Rectal smooth muscle tissue (tissue), 1 donor: ENCODE measurements at regions not wholly inside any gene's neighbourhood (a gene's known extent, or its start where the extent isn't known, plus 50 kb on each side); places are given as distances from the start of the nearest gene placed in this dataset.

Experiments used
- H3K27ac ChIP-seq: one replicate; pipeline ENCODE4 v1.7.0; 2013; ENCODE audit warnings: low read depth, low read length, inconsistent platforms
- H3K27me3 ChIP-seq: one replicate; pipeline ENCODE4 v1.7.0; 2013; ENCODE audit warnings: low read length; ENCODE audit not compliant: control insufficient read depth, insufficient read depth
- H3K36me3 ChIP-seq: one replicate; pipeline ENCODE4 v1.7.0; 2013; ENCODE audit warnings: low read length; ENCODE audit not compliant: control insufficient read depth, insufficient read depth
- H3K4me1 ChIP-seq: one replicate; pipeline ENCODE4 v1.7.0; 2013; ENCODE audit warnings: low read length; ENCODE audit not compliant: control insufficient read depth, insufficient read depth
- H3K4me3 ChIP-seq: one replicate; pipeline ENCODE4 v1.7.0; 2013; ENCODE audit warnings: low read length
- H3K9ac ChIP-seq: one replicate; pipeline ENCODE4 v1.7.0; 2013; ENCODE audit warnings: low read length

GRCh38 chr5:39970117-39970798, 545.5 kb upstream of the DAB2 start:
- no peak overlapping the region for H3K4me3 ChIP-seq
- no peaks in the 10 kb centered on the region for H3K27me3 ChIP-seq
- H3K9ac ChIP-seq = no peak overlapping the region
- no peaks in the 10 kb centered on the region for H3K36me3 ChIP-seq
- H3K4me1 ChIP-seq = no peaks in the 10 kb centered on the region
- no peak overlapping the region for H3K27ac ChIP-seq

GRCh38 chr5:39968381-39968780, 543.6 kb upstream of the DAB2 start:
- H3K4me1 ChIP-seq = no peaks in the 10 kb centered on the region
- no peak overlapping the region for H3K27ac ChIP-seq
- no peaks in the 10 kb centered on the region for H3K36me3 ChIP-seq
- H3K9ac ChIP-seq = no peak overlapping the region
- no peaks in the 10 kb centered on the region for H3K27me3 ChIP-seq
- H3K4me3 ChIP-seq = no peak overlapping the region

GRCh38 chr5:39955156-39955555, 530.4 kb upstream of the DAB2 start:
- Histone ChIP-seq H3K36me3 (no peaks in the 10 kb centered on the region), H3K27me3 (no peaks in the 10 kb centered on the region), H3K27ac (no peak overlapping the region), H3K9ac (no peak overlapping the region), H3K4me1 (no peaks in the 10 kb centered on the region), H3K4me3 (no peak overlapping the region)

GRCh38 chr5:39951070-39951469, 526.3 kb upstream of the DAB2 start:
- Histone ChIP-seq H3K4me3 (no peak overlapping the region), H3K4me1 (no peaks in the 10 kb centered on the region), H3K27me3 (no peaks in the 10 kb centered on the region), H3K9ac (no peak overlapping the region), H3K27ac (no peak overlapping the region), H3K36me3 (no peaks in the 10 kb centered on the region)

- no peaks in the 10 kb centered on the region for H3K4me1 ChIP-seq
- H3K9ac ChIP-seq = no peak overlapping the region
- no peaks in the 10 kb centered on the region for H3K27me3 ChIP-seq
- H3K4me3 ChIP-seq = no peak overlapping the region
- no peak overlapping the region for H3K27ac ChIP-seq
- H3K36me3 ChIP-seq = no peaks in the 10 kb centered on the region
Observed at GRCh38 chr5:39948867-39949468, 524.2 kb upstream of the DAB2 start.

GRCh38 chr5:39948341-39948740, 523.6 kb upstream of the DAB2 start:
- Histone ChIP-seq H3K9ac (no peak overlapping the region), H3K4me1 (no peaks in the 10 kb centered on the region), H3K27ac (no peak overlapping the region), H3K4me3 (no peak overlapping the region), H3K27me3 (no peaks in the 10 kb centered on the region), H3K36me3 (no peaks in the 10 kb centered on the region)

- H3K27ac ChIP-seq = no peak overlapping the region
- H3K36me3 ChIP-seq = no peaks in the 10 kb centered on the region
- no peaks in the 10 kb centered on the region for H3K27me3 ChIP-seq
- no peaks in the 10 kb centered on the region for H3K4me1 ChIP-seq
- no peak overlapping the region for H3K4me3 ChIP-seq
- H3K9ac ChIP-seq = no peak overlapping the region
Observed at GRCh38 chr5:39947657-39948056, 522.9 kb upstream of the DAB2 start.

GRCh38 chr5:39946356-39947045, 521.7 kb upstream of the DAB2 start:
- no peak overlapping the region for H3K27ac ChIP-seq

GRCh38 chr5:39945870-39946269, 521.1 kb upstream of the DAB2 start:
- Histone ChIP-seq H3K36me3 (no peaks in the 10 kb centered on the region), H3K9ac (no peak overlapping the region), H3K4me1 (no peaks in the 10 kb centered on the region), H3K27ac (no peak overlapping the region), H3K27me3 (no peaks in the 10 kb centered on the region), H3K4me3 (no peak overlapping the region)

More at GRCh38 chr5:39946356-39947045, 521.7 kb upstream of the DAB2 start:
- Histone ChIP-seq H3K27me3 (no peaks in the 10 kb centered on the region), H3K4me1 (no peaks in the 10 kb centered on the region), H3K4me3 (no peak overlapping the region), H3K9ac (no peak overlapping the region), H3K36me3 (no peaks in the 10 kb centered on the region)

GRCh38 chr5:39943811-39944210, 519.0 kb upstream of the DAB2 start:
- Histone ChIP-seq H3K9ac (no peak overlapping the region), H3K4me3 (no peak overlapping the region), H3K27ac (no peak overlapping the region), H3K27me3 (no peaks in the 10 kb centered on the region), H3K4me1 (no peaks in the 10 kb centered on the region), H3K36me3 (no peaks in the 10 kb centered on the region)

GRCh38 chr5:39942606-39943005, 517.8 kb upstream of the DAB2 start:
- no peaks in the 10 kb centered on the region for H3K36me3 ChIP-seq
- no peaks in the 10 kb centered on the region for H3K4me1 ChIP-seq
- no peak overlapping the region for H3K4me3 ChIP-seq
- no peak overlapping the region for H3K27ac ChIP-seq
- no peaks in the 10 kb centered on the region for H3K27me3 ChIP-seq
- H3K9ac ChIP-seq = no peak overlapping the region

GRCh38 chr5:39941416-39941815, 516.6 kb upstream of the DAB2 start:
- no peak overlapping the region for H3K9ac ChIP-seq
- H3K36me3 ChIP-seq = no peaks in the 10 kb centered on the region

GRCh38 chr5:39934830-39935229, 510.1 kb upstream of the DAB2 start:
- no peaks in the 10 kb centered on the region for H3K36me3 ChIP-seq
- H3K27me3 ChIP-seq = no peaks in the 10 kb centered on the region
- no peaks in the 10 kb centered on the region for H3K4me1 ChIP-seq
- no peak overlapping the region for H3K9ac ChIP-seq
- no peak overlapping the region for H3K4me3 ChIP-seq
- no peak overlapping the region for H3K27ac ChIP-seq

More at GRCh38 chr5:39941416-39941815, 516.6 kb upstream of the DAB2 start:
- Histone ChIP-seq H3K4me3 (no peak overlapping the region), H3K4me1 (no peaks in the 10 kb centered on the region), H3K27ac (no peak overlapping the region), H3K27me3 (no peaks in the 10 kb centered on the region)
